Left cardiac atrium (tissue), 4 donors: ENCODE measurements at regions not wholly inside any gene's neighbourhood (a gene's known extent, or its start where the extent isn't known, plus 50 kb on each side); places are given as distances from the start of the nearest gene placed in this dataset.

Source experiments
- ATAC-seq, 2 donors: fragments of 200-7000 bp; cut with Tn5 transposase; one replicate each; pipeline ENCODE4 v1.9.1; 2020; ENCODE audit warnings: mild to moderate bottlenecking in 2 of 2, moderate library complexity in 2 of 2
- DNase-seq: peaks from one replicate; pipeline ENCODE4 v3.0.0-alpha.2; 2020
- intact Hi-C, 2 donors: fragments of 100-400 bp; cut with DNase I; formaldehyde crosslinking; loops; one replicate each; pipeline versions ENCODE4 v1.14.1 to v1.15.1; 2022 to 2023
- donor health status: DM: no; HTN: yes; CAD: no.
- donor health status: DM: no; HTN: yes; CAD: no; lungs with severe emphysema.
- donor health status: DM: yes; HTN: yes; CAD: no.
- donor health status: Dilated cardiomyopathy.

GRCh38 chrX:33741807-33742206 lies 390.3 kb downstream of the FAM47A start:
- intact Hi-C loops: no loop called here
- DNase-seq: no peak
- no peak for ATAC-seq

DNA sequence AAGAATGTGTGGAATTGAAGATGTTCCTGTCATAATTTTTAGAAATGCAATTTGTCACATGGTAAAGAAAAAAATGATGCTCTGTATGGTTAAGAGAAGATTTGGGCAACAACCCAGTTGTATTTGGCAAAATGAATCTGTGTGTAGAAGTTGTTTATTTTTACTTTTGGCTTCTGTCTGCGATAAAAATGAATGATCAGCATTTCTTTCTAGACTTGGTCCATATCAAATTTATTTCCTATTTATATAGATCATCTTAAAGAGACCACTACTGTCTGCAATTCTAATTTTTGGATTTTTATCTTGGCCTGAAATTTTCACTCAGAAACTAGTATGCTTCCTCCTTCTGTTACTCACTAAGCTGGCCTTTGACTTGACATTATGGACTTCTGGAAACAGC lies 396.9 kb downstream of the FAM47A start:
- intact Hi-C loops: no loop called here
- ATAC-seq (no peak), DNase-seq (no peak)

DNA sequence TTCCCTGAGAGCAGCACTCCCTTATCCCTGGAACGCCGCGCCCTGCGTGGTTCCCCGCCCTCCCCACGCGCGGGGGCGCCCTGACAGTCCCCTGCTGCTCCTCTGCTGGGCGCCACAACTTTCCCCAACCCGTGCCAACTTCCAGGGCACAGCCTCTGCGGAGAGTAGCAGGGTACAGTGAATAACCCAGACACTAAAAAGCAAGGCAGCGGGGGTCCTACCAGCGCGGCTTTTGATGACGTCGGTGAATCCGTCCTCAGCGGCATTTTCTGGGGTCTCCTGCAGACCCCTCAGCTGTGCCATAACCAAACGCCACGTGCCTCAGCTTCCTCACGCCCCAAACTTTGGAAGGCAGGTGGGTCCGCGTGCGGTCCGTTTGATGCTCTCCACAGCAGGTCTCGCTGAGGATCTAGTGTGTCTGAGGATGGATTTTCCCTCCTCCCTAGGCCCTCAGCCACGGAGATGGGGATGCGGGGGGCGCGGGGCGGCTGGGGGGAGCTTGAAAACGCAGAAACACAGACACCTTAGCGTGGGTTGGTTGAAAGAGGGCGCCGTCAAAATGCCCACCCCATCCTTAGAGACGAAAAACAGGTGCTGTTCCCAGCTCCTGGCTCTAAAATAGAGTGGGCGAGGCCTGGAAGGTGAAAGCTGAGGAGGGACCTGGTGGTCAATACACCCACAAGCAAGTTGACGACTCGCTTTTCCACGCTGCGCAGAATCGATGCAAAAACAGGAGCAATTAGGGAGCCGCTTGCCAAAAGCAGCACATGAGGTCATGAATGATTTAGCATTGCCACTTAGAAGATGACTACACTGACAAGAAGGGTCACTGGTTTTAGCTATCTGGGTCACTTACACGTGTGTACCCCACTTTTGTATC lies 405.6 kb downstream of the FAM47A start:
- intact Hi-C loops: no loop called here
- DNase-seq: peak; percentile 23
- peak in 1 of 2 donors; percentile 49 for ATAC-seq

GRCh38 chrX:33725535-33726210 lies 406.4 kb downstream of the FAM47A start:
- intact Hi-C loops: no loop called here

DNA sequence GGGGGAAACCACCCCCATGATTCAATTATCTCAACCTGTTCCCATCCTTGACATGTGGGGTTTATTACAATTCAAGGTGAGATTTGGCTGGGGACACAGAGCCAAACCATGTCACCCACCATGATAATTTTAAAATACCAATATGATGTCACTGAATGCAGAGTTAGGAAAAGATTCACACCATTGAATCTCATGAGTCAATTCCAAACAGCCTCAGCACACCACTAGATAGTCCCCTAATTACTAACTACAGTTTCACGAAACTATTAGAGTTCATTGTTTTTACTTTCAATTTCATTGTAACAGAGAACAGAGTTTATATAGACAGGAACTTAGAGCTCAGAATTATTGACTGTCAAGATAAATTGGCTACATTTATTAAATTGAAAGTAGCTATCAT lies 410.2 kb downstream of the FAM47A start:
- ATAC-seq (no peak), DNase-seq (no peak)
- intact Hi-C loops: no loop called here

More at GRCh38 chrX:33725535-33726210, 406.4 kb downstream of the FAM47A start:
- DNase-seq: peak; percentile 26
- peak in 1 of 2 donors; percentile 83 for ATAC-seq

DNA sequence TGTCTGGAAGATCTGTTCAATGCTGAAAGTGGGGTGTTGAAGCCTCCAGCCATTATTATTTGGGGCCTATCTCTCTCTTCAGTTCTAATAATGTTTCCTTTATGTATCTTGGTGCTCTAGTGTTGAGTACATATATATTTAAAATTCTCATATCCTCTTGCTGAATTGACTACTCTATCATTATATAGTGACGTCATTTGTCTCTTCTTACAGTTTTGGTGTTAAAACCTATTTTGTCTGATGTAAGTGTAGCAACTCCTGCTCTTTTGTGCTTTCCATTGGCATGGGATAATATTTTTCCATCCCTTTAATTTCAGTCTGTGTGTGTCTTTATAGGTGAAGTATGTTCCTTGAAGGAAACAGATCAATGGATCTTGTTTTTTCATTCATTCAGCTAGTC lies 446.0 kb downstream of the FAM47A start:
- DNase-seq: no peak
- intact Hi-C loops: no loop called here

More for the DNA sequence above, 446.0 kb downstream of the FAM47A start:
- ATAC-seq: no peak
